Heart left ventricle (tissue), 16 donors: ENCODE measurements at regions not wholly inside any gene's neighbourhood (a gene's known extent, or its start where the extent isn't known, plus 50 kb on each side); places are given as distances from the start of the nearest gene placed in this dataset.
A peak's percentile ranks its signal among the peaks of the same experiment; 100 is the strongest.

Source experiments
- ATAC-seq, 4 donors: fragments of 200-7000 bp; cut with Tn5 transposase; one replicate each; pipeline ENCODE4 v1.9.1; 2020 to 2022; ENCODE audit warnings: moderate library complexity in 4 of 4, mild to moderate bottlenecking in 3 of 4, moderate number of reproducible peaks in 1 of 4
- DNase-seq, 5 donors: peaks; one replicate each; pipeline ENCODE4 v3.0.0-alpha.2; 2020
- H3K27ac ChIP-seq, 12 donors: fragments of 200-600 bp; sonication (generic) in 4 of 12; one replicate each; pipeline versions ENCODE4 v1.5.0 to v1.8.0; 2016 to 2022; ENCODE audit warnings: mild to moderate bottlenecking in 2 of 12
- H3K27me3 ChIP-seq, 9 donors: fragments of 200-600 bp; sonication (generic) in 2 of 9; one replicate each; pipeline versions ENCODE4 v1.5.1 to v1.8.0; 2016 to 2022; ENCODE audit warnings: mild to moderate bottlenecking in 3 of 9
- H3K36me3 ChIP-seq, 9 donors: fragments of 200-600 bp; sonication (generic) in 2 of 9; one replicate each; pipeline versions ENCODE4 v1.5.0 to v1.8.0; 2018 to 2022; ENCODE audit warnings: mild to moderate bottlenecking in 2 of 9
- H3K4me1 ChIP-seq, 12 donors: fragments of 200-600 bp; sonication (generic) in 4 of 12; one replicate each; pipeline versions ENCODE4 v1.5.0 to v1.8.0; 2016 to 2022; ENCODE audit warnings: mild to moderate bottlenecking in 3 of 12
- H3K4me3 ChIP-seq, 12 donors: fragments of 200-600 bp; sonication (generic) in 4 of 12; one replicate each; pipeline versions ENCODE4 v1.5.0 to v1.8.0; 2017 to 2022; ENCODE audit warnings: mild to moderate bottlenecking in 9 of 12, moderate library complexity in 4 of 12
- H3K9me3 ChIP-seq, 12 donors: fragments of 200-600 bp; sonication (generic) in 4 of 12; one replicate each; pipeline versions ENCODE4 v1.5.0 to v1.8.0; 2016 to 2022; ENCODE audit warnings: mild to moderate bottlenecking in 1 of 12
- CTCF ChIP-seq, 12 donors: fragments of 200-600 bp; sonication (generic) in 4 of 12; IDR thresholded peaks; one replicate each; pipeline versions ENCODE4 v1.5.0 to v1.8.0; 2018 to 2022; ENCODE audit warnings: antibody characterized with exemption in 12 of 12, mild to moderate bottlenecking in 5 of 12
- POLR2A ChIP-seq, 2 donors: fragments of 450-650 bp; IDR thresholded peaks; one replicate each; pipeline ENCODE4 v1.6.1; 2017; ENCODE audit warnings: antibody characterized with exemption in 2 of 2, mild to moderate bottlenecking in 2 of 2, moderate library complexity in 2 of 2
- WGBS, 4 donors: extraction: QIAGEN DNeasy Blood & Tissue Kit in 2 of 4; methylation state at CpG; one replicate each; pipeline versions ENCODE4 v1.1.5 to v1.1.7; 2013 to 2018; 5-methylcytosine and 5-hydroxymethylcytosine counted together
- intact Hi-C, 10 donors: fragments of 100-400 bp; cut with DNase I; formaldehyde crosslinking; loops; one replicate each; pipeline versions ENCODE4 v1.11.1 to v1.14.2; 2022
- donor health status: ischemic (EF 13 %, LVEDD 7.1; RV severe dilation, severe dysfunction).
- donor health status: healthy with polysubstance abuse.
- donor health status: DM: no; HTN: yes; CAD: no.
- donor health status: DM: no; HTN: no; CAD: no.
- donor health status: ischemic (EF 25% LVEDD 6.9; RV normal size, moderate dysfunction).
- donor health status: ischemic (EF 25% LVEDD 5.7; RV mildly dilated, moderate dysfunction).
- donor health status: healthy.
- donor health status: DM: yes; HTN: yes; CAD: no.
- donor health status: ischemic (EF 35%, LVEDD 5.7; RV mildly dilated, moderate dysfunction).
- donor health status: nonischemic (EF 11% LVEDD 7.7; RV severe dilation, severe dysfunction).
- donor health status: DM: yes; HTN: yes; CAD: no.
- donor health status: PGD.
- donor health status: ischemic (EF 29% LVEDD 5.4; RV normal size, mild dysfunction).
- donor health status: nonischemic (EF 23%, LVEDD 6.1; RV moderate dilation, normal function).

GRCh38 chr19:29454109-29454508 is 71.7 kb upstream of the VSTM2B start:
- intact Hi-C loops: no loop called here
- H3K36me3 ChIP-seq: no peaks in the 10 kb centered on the region
- no peak for ATAC-seq
- TF ChIP-seq POLR2A (IDR thresholded peaks at IDR 0.05) (no peak), CTCF (IDR thresholded peaks at IDR 0.05) (no peak)
- H3K27me3 ChIP-seq: peaks cover 0 to 3% (median 0%) of the 10 kb centered on the region in 9 donors
- DNase-seq: no peak
- no peak overlapping the region for H3K27ac ChIP-seq
- 90 to 96% (median 91%) methylated on average over 15 of the region's 15 CpGs for WGBS, 4 donors
- no peaks in the 10 kb centered on the region for H3K4me1 ChIP-seq
- H3K9me3 ChIP-seq: peaks cover 0 to 14% (median 3%) of the 10 kb centered on the region in 12 donors
- H3K4me3 ChIP-seq: no peak overlapping the region

GRCh38 chr19:29457413-29457812 is 68.4 kb upstream of the VSTM2B start:
- DNase-seq (no peak), ATAC-seq (no peak)
- intact Hi-C loops: no loop called here
- no peaks in the 10 kb centered on the region for H3K4me1 ChIP-seq
- 50 to 76% (median 71%) methylated on average over 1 of the region's 1 CpG for WGBS, 4 donors
- no peak overlapping the region for H3K4me3 ChIP-seq
- no peak overlapping the region for H3K27ac ChIP-seq
- H3K27me3 ChIP-seq: peaks cover 0 to 3% (median 0%) of the 10 kb centered on the region in 9 donors
- H3K9me3 ChIP-seq: peaks cover 0 to 14% (median 3%) of the 10 kb centered on the region in 12 donors
- H3K36me3 ChIP-seq: no peaks in the 10 kb centered on the region
- TF ChIP-seq POLR2A (IDR thresholded peaks at IDR 0.05) (no peak), CTCF (IDR thresholded peaks at IDR 0.05) (no peak)

GRCh38 chr19:29467824-29468401 is 57.9 kb upstream of the VSTM2B start:
- Histone ChIP-seq H3K9me3 (peaks cover 0 to 19% (median 1%) of the 10 kb centered on the region in 12 donors), H3K27ac (no peak overlapping the region), H3K4me3 (no peak overlapping the region), H3K27me3 (peaks cover 0 to 7% (median 0%) of the 10 kb centered on the region in 9 donors), H3K4me1 (no peaks in the 10 kb centered on the region), H3K36me3 (no peaks in the 10 kb centered on the region)
- ATAC-seq (no peak), DNase-seq (no peak)
- 55 to 62% (median 56%) methylated on average over 5 of the region's 5 CpGs for WGBS, 4 donors
- intact Hi-C loops: no loop called here
- TF ChIP-seq POLR2A (IDR thresholded peaks at IDR 0.05): no peak
- peak in 1 of 12 donors; percentile 9 for TF ChIP-seq CTCF (IDR thresholded peaks at IDR 0.05)

GRCh38 chr19:29475469-29475868 is 50.3 kb upstream of the VSTM2B start:
- Histone ChIP-seq H3K27ac (no peak overlapping the region), H3K4me3 (no peak overlapping the region), H3K27me3 (peaks cover 0 to 26% (median 5%) of the 10 kb centered on the region in 9 donors), H3K9me3 (no peaks in the 10 kb centered on the region), H3K36me3 (no peaks in the 10 kb centered on the region), H3K4me1 (no peaks in the 10 kb centered on the region)
- 65 to 69% (median 68%) methylated on average over 12 of the region's 12 CpGs for WGBS, 4 donors
- DNase-seq: no peak
- ATAC-seq: no peak
- intact Hi-C loops: no loop called here
- TF ChIP-seq CTCF (IDR thresholded peaks at IDR 0.05): no peak
